ENCODE measurements at regions not wholly inside any gene's neighbourhood (a gene's known extent, or its start where the extent isn't known, plus 50 kb on each side); places are given as distances from the start of the nearest gene placed in this dataset.

- DNase-seq (ENCODE audit: insufficient read length, low spot score) (no peak), FAIRE-seq (no peak)
- TF ChIP-seq CTCF (IDR thresholded peaks at IDR 0.05; ENCODE audit: insufficient read depth, missing control alignments), result no peak
These were observed 96.4 kb upstream of the KCNJ6 start for GRCh38 chr21:38012672-38013071.

- FAIRE-seq, result no peak
- DNase-seq (ENCODE audit: insufficient read length, low spot score), result no peak
These were observed 97.5 kb upstream of the KCNJ6 start for GRCh38 chr21:38013741-38014140.

GRCh38 chr21:38014298-38014697 lies 98.0 kb upstream of the KCNJ6 start:
- FAIRE-seq (no peak), DNase-seq (ENCODE audit: insufficient read length, low spot score) (no peak)
- no peak for TF ChIP-seq CTCF (IDR thresholded peaks at IDR 0.05; ENCODE audit: insufficient read depth, missing control alignments)

More at GRCh38 chr21:38013741-38014140, 97.5 kb upstream of the KCNJ6 start:
- TF ChIP-seq CTCF (IDR thresholded peaks at IDR 0.05; ENCODE audit: insufficient read depth, missing control alignments), result no peak

GRCh38 chr21:38027901-38028498 lies 111.7 kb upstream of the KCNJ6 start:
- FAIRE-seq, result no peak
- no peak for TF ChIP-seq CTCF (IDR thresholded peaks at IDR 0.05; ENCODE audit: insufficient read depth, missing control alignments)
- no peak for DNase-seq (ENCODE audit: insufficient read length, low spot score)

- TF ChIP-seq CTCF (IDR thresholded peaks at IDR 0.05; ENCODE audit: insufficient read depth, missing control alignments), result no peak
- FAIRE-seq (no peak), DNase-seq (ENCODE audit: insufficient read length, low spot score) (no peak)
These were observed 116.0 kb upstream of the KCNJ6 start for GRCh38 chr21:38032082-38032801.

GRCh38 chr21:38036016-38036415 lies 119.8 kb upstream of the KCNJ6 start:
- DNase-seq (ENCODE audit: insufficient read length, low spot score), result no peak
- no peak for TF ChIP-seq CTCF (IDR thresholded peaks at IDR 0.05; ENCODE audit: insufficient read depth, missing control alignments)
- no peak for FAIRE-seq

- DNase-seq (ENCODE audit: insufficient read length, low spot score), result no peak
- no peak for FAIRE-seq
- TF ChIP-seq CTCF (IDR thresholded peaks at IDR 0.05; ENCODE audit: insufficient read depth, missing control alignments), result no peak
These were observed 121.2 kb upstream of the KCNJ6 start for GRCh38 chr21:38037416-38037815.
